Mesothelial cell of epicardium (in vitro differentiated cells): ENCODE measurements at regions not wholly inside any gene's neighbourhood (a gene's known extent, or its start where the extent isn't known, plus 50 kb on each side); places are given as distances from the start of the nearest gene placed in this dataset.
A peak's percentile ranks its signal among the peaks of the same experiment; 100 is the strongest.

ENCODE experiments used
- DNase-seq, 2 experiments: peaks; one replicate each; pipeline ENCODE4 v3.0.0; 2021; ENCODE audit warnings: low spot score in 2 of 2; ENCODE audit not compliant: unreplicated experiment in 2 of 2
- H3K27ac Mint-ChIP-seq: 2 replicates; pipeline ENCODE4 v1.8.0; 2021; ENCODE audit warnings: mixed read lengths
- H3K27me3 Mint-ChIP-seq: 2 replicates; pipeline ENCODE4 v1.8.0; 2021; ENCODE audit warnings: low read depth, mixed read lengths
- H3K36me3 Mint-ChIP-seq: 2 replicates; pipeline ENCODE4 v1.8.0; 2021; ENCODE audit warnings: mixed read lengths
- H3K4me1 Mint-ChIP-seq: 2 replicates; pipeline ENCODE4 v1.8.0; 2021; ENCODE audit warnings: mixed read lengths
- H3K4me3 Mint-ChIP-seq: 2 replicates; pipeline ENCODE4 v1.8.0; 2021; ENCODE audit warnings: mild to moderate bottlenecking, moderate library complexity, mixed read lengths
- H3K9me3 Mint-ChIP-seq: 2 replicates; pipeline ENCODE4 v1.8.0; 2021; ENCODE audit warnings: mixed read lengths
- CTCF ChIP-seq: fragments of 200-600 bp; sonication (generic); IDR thresholded peaks from one replicate; pipeline ENCODE4 v1.5.0; 2021; ENCODE audit warnings: antibody characterized with exemption; ENCODE audit not compliant: unreplicated experiment

- no peak for TF ChIP-seq CTCF
- Mint-ChIP-seq H3K4me3 (no peak overlapping the region), H3K36me3 (no peaks in the 10 kb centered on the region), H3K27ac (no peak overlapping the region), H3K9me3 (peaks cover 7% of the 10 kb centered on the region), H3K4me1 (peaks cover 20% of the 10 kb centered on the region), H3K27me3 (no peaks in the 10 kb centered on the region)
- DNase-seq, result peak in 1 of 2 experiments; percentile 22
Measured at GRCh38 chr15:69792823-69793222, 304.9 kb downstream of the TLE3 start.

GRCh38 chr15:69793431-69793780 lies 304.3 kb downstream of the TLE3 start:
- Mint-ChIP-seq H3K9me3 (peaks cover 7% of the 10 kb centered on the region), H3K36me3 (no peaks in the 10 kb centered on the region), H3K27ac (no peak overlapping the region), H3K4me3 (no peak overlapping the region), H3K27me3 (no peaks in the 10 kb centered on the region), H3K4me1 (peaks cover 20% of the 10 kb centered on the region)
- no peak for TF ChIP-seq CTCF
- DNase-seq, result peak in 1 of 2 experiments; percentile 30

- H3K4me1 Mint-ChIP-seq, result peaks cover 20% of the 10 kb centered on the region
- no peak overlapping the region for H3K27ac Mint-ChIP-seq
- H3K4me3 Mint-ChIP-seq, result no peak overlapping the region
- no peaks in the 10 kb centered on the region for H3K36me3 Mint-ChIP-seq
- DNase-seq, result peak in 1 of 2 experiments; percentile 34
- peaks cover 7% of the 10 kb centered on the region for H3K9me3 Mint-ChIP-seq
- no peaks in the 10 kb centered on the region for H3K27me3 Mint-ChIP-seq
- no peak for TF ChIP-seq CTCF
Measured at GRCh38 chr15:69793781-69794451, 303.8 kb downstream of the TLE3 start.

- H3K9me3 Mint-ChIP-seq, result peaks cover 7% of the 10 kb centered on the region
- H3K27me3 Mint-ChIP-seq, result no peaks in the 10 kb centered on the region
- no peak overlapping the region for H3K4me3 Mint-ChIP-seq
- peak in 1 of 2 experiments; percentile 39 for DNase-seq
- no peaks in the 10 kb centered on the region for H3K36me3 Mint-ChIP-seq
- peaks cover 20% of the 10 kb centered on the region for H3K4me1 Mint-ChIP-seq
- peak overlapping the region; percentile 92 for H3K27ac Mint-ChIP-seq
- no peak for TF ChIP-seq CTCF
Measured at GRCh38 chr15:69794645-69795469, 302.9 kb downstream of the TLE3 start.

- peak in 1 of 2 experiments; percentile 22 for DNase-seq
- peaks cover 7% of the 10 kb centered on the region for H3K9me3 Mint-ChIP-seq
- no peak for TF ChIP-seq CTCF
- H3K4me1 Mint-ChIP-seq, result peaks cover 20% of the 10 kb centered on the region
- H3K27me3 Mint-ChIP-seq, result no peaks in the 10 kb centered on the region
- no peaks in the 10 kb centered on the region for H3K36me3 Mint-ChIP-seq
- no peak overlapping the region for H3K27ac Mint-ChIP-seq
- H3K4me3 Mint-ChIP-seq, result no peak overlapping the region
Measured at GRCh38 chr15:69795601-69796000, 302.1 kb downstream of the TLE3 start.
